Lower leg skin (tissue), 4 donors: ENCODE measurements at regions not wholly inside any gene's neighbourhood (a gene's known extent, or its start where the extent isn't known, plus 50 kb on each side); places are given as distances from the start of the nearest gene placed in this dataset.

Experiments
- DNase-seq, 2 donors: peaks; one replicate each; pipeline ENCODE4 v3.0.0-alpha.2; 2019; ENCODE audit warnings: low spot score in 2 of 2
- H3K4me3 ChIP-seq: fragments of 200-600 bp; sonication (generic); 2 replicates; pipeline ENCODE4 v1.5.1; 2017; ENCODE audit warnings: mild to moderate bottlenecking, low read depth; ENCODE audit not compliant: poor library complexity, severe bottlenecking
- POLR2A ChIP-seq, 2 donors: fragments of 450-650 bp; IDR thresholded peaks; one replicate each; pipeline ENCODE4 v1.6.1; 2016 to 2017; ENCODE audit warnings: antibody characterized with exemption in 2 of 2, mild to moderate bottlenecking in 1 of 2, moderate library complexity in 1 of 2
- WGBS, 2 donors: methylation state at CpG; one replicate each; pipeline ENCODE4 v1.1.5; 2018; 5-methylcytosine and 5-hydroxymethylcytosine counted together
- intact Hi-C: fragments of 100-400 bp; cut with DNase I; formaldehyde crosslinking; loops from one replicate; pipeline ENCODE4 v1.15.0; 2023; ENCODE audit warnings: low total_unique reads
- TF ChIP-seq, protein P1 (sequence below), 3 donors: fragments of 450-650 bp; IDR thresholded peaks; one replicate each; pipeline ENCODE4 v1.5.1; 2016; ENCODE audit warnings: antibody characterized with exemption in 3 of 3, mild to moderate bottlenecking in 3 of 3, moderate library complexity in 2 of 3

DNA sequence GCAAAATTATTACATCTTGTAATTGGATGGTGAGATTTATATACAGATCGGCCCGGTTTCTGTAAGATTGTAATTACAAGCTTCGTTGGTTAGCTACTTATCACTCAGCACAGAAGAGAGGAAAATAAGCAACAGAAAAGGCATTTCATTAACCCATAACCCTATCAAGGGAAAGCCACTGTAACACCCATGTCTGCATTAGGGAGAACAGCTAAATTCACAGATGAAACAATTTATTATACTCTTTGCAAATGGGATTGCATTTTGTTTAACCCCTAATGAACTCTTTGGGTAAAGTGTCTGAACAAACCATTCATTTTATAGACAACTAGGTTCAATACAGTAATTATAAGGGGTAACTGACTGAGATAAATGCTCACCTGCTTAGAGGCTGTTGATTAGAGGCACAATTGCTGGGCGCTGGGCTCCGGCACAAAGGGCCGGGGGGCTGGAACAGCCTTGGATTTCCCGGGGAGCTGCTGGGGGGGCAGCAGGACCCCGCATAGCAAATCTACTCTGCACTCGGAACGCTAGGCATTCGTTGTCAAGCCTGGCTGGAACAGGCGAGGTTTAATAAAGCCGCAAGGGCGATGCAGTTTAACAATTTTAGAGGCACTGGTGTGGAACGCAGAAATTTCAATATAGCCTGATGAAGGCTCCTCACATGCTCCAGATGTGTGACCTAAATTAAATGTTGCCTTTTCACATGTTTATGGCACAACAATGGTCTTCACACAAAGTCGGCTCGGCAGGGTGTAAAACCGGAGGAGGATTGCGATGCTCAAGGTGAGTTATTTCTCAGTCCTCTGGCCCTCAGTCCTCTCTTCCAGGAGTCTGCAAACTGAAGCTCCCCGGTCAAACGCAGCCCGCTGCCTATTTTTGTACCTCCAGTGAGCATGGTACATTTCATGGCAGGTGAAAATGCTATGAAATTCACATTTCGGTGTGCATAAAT lies 134.0 kb upstream of the IRX6 start:
- DNase-seq: no peak
- intact Hi-C loops: no loop called here
- TF ChIP-seq POLR2A (IDR thresholded peaks at IDR 0.05): no peak
- TF ChIP-seq, protein P1, sequence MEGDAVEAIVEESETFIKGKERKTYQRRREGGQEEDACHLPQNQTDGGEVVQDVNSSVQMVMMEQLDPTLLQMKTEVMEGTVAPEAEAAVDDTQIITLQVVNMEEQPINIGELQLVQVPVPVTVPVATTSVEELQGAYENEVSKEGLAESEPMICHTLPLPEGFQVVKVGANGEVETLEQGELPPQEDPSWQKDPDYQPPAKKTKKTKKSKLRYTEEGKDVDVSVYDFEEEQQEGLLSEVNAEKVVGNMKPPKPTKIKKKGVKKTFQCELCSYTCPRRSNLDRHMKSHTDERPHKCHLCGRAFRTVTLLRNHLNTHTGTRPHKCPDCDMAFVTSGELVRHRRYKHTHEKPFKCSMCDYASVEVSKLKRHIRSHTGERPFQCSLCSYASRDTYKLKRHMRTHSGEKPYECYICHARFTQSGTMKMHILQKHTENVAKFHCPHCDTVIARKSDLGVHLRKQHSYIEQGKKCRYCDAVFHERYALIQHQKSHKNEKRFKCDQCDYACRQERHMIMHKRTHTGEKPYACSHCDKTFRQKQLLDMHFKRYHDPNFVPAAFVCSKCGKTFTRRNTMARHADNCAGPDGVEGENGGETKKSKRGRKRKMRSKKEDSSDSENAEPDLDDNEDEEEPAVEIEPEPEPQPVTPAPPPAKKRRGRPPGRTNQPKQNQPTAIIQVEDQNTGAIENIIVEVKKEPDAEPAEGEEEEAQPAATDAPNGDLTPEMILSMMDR (IDR thresholded peaks at IDR 0.05): no peak
- 60 to 67% methylated on average over 23 of the region's 23 CpGs for WGBS, 2 donors
- H3K4me3 ChIP-seq: no peak overlapping the region

DNA sequence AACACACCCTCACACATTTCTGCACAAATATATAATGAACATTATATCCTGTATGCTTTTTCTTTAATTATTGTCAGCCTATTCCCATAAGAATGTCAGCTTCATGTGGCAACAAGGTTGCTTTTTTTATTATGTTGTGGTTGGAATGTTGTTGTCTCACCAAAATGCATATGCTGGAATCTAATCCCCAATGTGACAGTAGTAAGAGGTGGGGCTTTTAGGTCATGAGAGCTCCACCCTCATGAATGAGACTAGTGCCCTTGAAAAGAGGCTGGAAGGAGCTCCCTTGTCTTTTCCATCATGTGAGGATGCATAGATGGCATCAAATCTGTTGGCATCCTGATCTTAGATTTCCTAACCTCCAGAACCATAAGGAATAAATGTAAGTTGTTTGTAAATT lies 131.3 kb upstream of the IRX6 start:
- TF ChIP-seq, protein P1 (IDR thresholded peaks at IDR 0.05): no peak
- TF ChIP-seq POLR2A (IDR thresholded peaks at IDR 0.05): no peak
- DNase-seq: no peak
- H3K4me3 ChIP-seq: no peak overlapping the region
- intact Hi-C loops: no loop called here

DNA sequence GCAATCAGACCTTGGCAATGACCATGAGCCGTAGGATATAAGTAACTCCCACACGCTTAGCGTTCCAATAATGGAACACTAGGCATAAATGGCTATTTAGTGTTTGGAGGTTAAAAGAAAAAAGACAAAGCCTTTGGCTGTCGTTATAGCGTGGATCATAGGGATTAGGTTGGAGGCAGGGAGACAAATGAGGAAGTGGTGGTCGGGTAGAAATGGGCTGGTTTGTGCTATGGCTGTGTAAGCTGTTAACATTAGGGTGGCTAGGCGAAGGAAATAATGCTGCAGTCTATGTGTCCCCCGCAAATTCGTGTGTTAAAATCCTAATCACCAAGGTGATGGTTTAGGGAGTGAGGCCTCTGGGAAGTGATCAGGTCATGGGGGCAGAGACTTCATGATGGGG lies 120.4 kb upstream of the IRX6 start:
- DNase-seq: no peak
- WGBS, 2 donors: 80 to 87% methylated on average over 9 of the region's 9 CpGs
- TF ChIP-seq, protein P1 (IDR thresholded peaks at IDR 0.05): no peak
- no peak for TF ChIP-seq POLR2A (IDR thresholded peaks at IDR 0.05)
- H3K4me3 ChIP-seq: no peak overlapping the region
- intact Hi-C loops: no loop called here

DNA sequence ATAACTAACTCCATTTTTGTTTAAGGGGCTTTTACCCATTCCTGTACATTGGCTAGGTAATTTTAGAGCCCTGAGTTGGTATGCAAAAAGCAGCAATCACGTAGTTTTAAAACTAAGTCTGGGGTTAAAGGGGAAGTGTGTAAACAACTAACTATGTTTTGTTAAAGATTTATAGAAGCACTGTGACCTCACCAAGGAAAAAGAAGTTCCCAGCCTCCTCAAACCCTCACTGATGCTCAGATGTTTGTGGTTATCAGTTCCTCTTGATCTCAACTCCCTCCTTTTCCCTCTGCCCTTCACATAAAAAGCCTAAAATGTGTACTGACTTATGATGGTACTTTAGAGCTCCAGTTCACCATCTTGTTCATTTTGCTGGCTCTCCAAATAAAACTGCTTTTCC lies 119.9 kb upstream of the IRX6 start:
- H3K4me3 ChIP-seq: no peak overlapping the region
- TF ChIP-seq, protein P1 (IDR thresholded peaks at IDR 0.05): no peak
- no peak for TF ChIP-seq POLR2A (IDR thresholded peaks at IDR 0.05)
- 70 to 75% methylated on average over 1 of the region's 1 CpG for WGBS, 2 donors
- intact Hi-C loops: no loop called here
- DNase-seq: no peak

DNA sequence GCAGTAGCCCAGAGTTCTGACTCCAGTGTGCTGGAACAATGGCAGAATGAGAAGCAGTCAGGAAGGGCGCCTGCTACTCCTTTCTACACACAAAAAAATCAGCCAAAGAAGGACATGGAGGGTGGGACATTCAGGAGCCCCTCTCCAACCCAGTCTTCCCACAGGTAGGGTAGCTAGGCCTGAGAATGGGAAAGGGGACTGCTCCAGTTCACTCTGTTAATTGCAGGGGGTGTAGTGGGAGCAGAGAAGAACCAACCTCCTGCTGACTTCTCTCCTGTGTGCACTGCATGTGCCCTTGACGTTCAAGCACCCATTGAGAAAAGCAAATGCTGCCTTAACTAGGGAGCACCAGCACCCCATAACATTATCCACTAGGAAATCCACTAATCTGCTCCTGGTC lies 119.1 kb upstream of the IRX6 start:
- WGBS, 2 donors: 71 to 92% methylated on average over 2 of the region's 2 CpGs
- TF ChIP-seq, protein P1 (IDR thresholded peaks at IDR 0.05): no peak
- TF ChIP-seq POLR2A (IDR thresholded peaks at IDR 0.05): no peak
- no peak for DNase-seq
- intact Hi-C loops: no loop called here
- H3K4me3 ChIP-seq: no peak overlapping the region
